ENCODE measurements at regions not wholly inside any gene's neighbourhood (a gene's known extent, or its start where the extent isn't known, plus 50 kb on each side); places are given as distances from the start of the nearest gene placed in this dataset.

GRCh38 chr17:34484193-34484733 lies 95.1 kb upstream of the TMEM132E start:
- no peaks in the 10 kb centered on the region for H3K9me3 ChIP-seq
- TF ChIP-seq POLR2AphosphoS5 (IDR thresholded peaks at IDR 0.05) (no peak), POLR2A (IDR thresholded peaks at IDR 0.05) (no peak), CTCF (IDR thresholded peaks at IDR 0.05) (no peak)
- no peaks in the 10 kb centered on the region for H3K36me3 ChIP-seq
- H3K27me3 ChIP-seq = peaks cover 0 to 66% of the 10 kb centered on the region in 2 donors
- no peak for DNase-seq (ENCODE audit: low spot score in 2 of 2)
- H3K27ac ChIP-seq = no peak overlapping the region
- no peaks in the 10 kb centered on the region for H3K4me1 ChIP-seq
- intact Hi-C loops (cut with DNase I; ENCODE audit: low total_unique reads) = no loop called here
- no peak overlapping the region for H3K4me3 ChIP-seq

GRCh38 chr17:34482730-34483129 lies 96.7 kb upstream of the TMEM132E start:
- intact Hi-C loops (cut with DNase I; ENCODE audit: low total_unique reads) = no loop called here
- H3K36me3 ChIP-seq = no peaks in the 10 kb centered on the region
- H3K4me3 ChIP-seq = no peak overlapping the region
- no peaks in the 10 kb centered on the region for H3K4me1 ChIP-seq
- DNase-seq (ENCODE audit: low spot score in 2 of 2) = no peak
- H3K9me3 ChIP-seq = no peaks in the 10 kb centered on the region
- H3K27ac ChIP-seq = no peak overlapping the region
- peaks cover 0 to 59% of the 10 kb centered on the region in 2 donors for H3K27me3 ChIP-seq
- TF ChIP-seq POLR2AphosphoS5 (IDR thresholded peaks at IDR 0.05) (no peak), POLR2A (IDR thresholded peaks at IDR 0.05) (no peak), CTCF (IDR thresholded peaks at IDR 0.05) (no peak)

- TF ChIP-seq POLR2A (IDR thresholded peaks at IDR 0.05) = no peak
- no peak for TF ChIP-seq POLR2AphosphoS5 (IDR thresholded peaks at IDR 0.05)
- TF ChIP-seq CTCF (IDR thresholded peaks at IDR 0.05) = no peak
- Histone ChIP-seq H3K27me3 (peaks cover 0 to 49% of the 10 kb centered on the region in 2 donors), H3K27ac (no peak overlapping the region), H3K9me3 (no peaks in the 10 kb centered on the region), H3K36me3 (no peaks in the 10 kb centered on the region), H3K4me1 (no peaks in the 10 kb centered on the region), H3K4me3 (no peak overlapping the region)
- intact Hi-C loops (cut with DNase I; ENCODE audit: low total_unique reads) = no loop called here
- no peak for DNase-seq (ENCODE audit: low spot score in 2 of 2)
Observed at GRCh38 chr17:34481779-34482178, 97.6 kb upstream of the TMEM132E start.

- intact Hi-C loops (cut with DNase I; ENCODE audit: low total_unique reads) = no loop called here
Observed at GRCh38 chr17:34479371-34479770, 100.0 kb upstream of the TMEM132E start.

GRCh38 chr17:34478244-34478643 lies 101.1 kb upstream of the TMEM132E start:
- Histone ChIP-seq H3K9me3 (no peaks in the 10 kb centered on the region), H3K4me3 (no peak overlapping the region), H3K4me1 (no peaks in the 10 kb centered on the region), H3K36me3 (no peaks in the 10 kb centered on the region), H3K27ac (no peak overlapping the region), H3K27me3 (peaks cover 0 to 46% of the 10 kb centered on the region in 2 donors)
- intact Hi-C loops (cut with DNase I; ENCODE audit: low total_unique reads) = no loop called here
- no peak for DNase-seq (ENCODE audit: low spot score in 2 of 2)
- TF ChIP-seq CTCF (IDR thresholded peaks at IDR 0.05) (no peak), POLR2A (IDR thresholded peaks at IDR 0.05) (no peak), POLR2AphosphoS5 (IDR thresholded peaks at IDR 0.05) (no peak)

More at GRCh38 chr17:34479371-34479770, 100.0 kb upstream of the TMEM132E start:
- peaks cover 0 to 48% of the 10 kb centered on the region in 2 donors for H3K27me3 ChIP-seq
- H3K9me3 ChIP-seq = no peaks in the 10 kb centered on the region
- no peak overlapping the region for H3K4me3 ChIP-seq
- no peaks in the 10 kb centered on the region for H3K36me3 ChIP-seq
- TF ChIP-seq POLR2A (IDR thresholded peaks at IDR 0.05) = no peak
- TF ChIP-seq CTCF (IDR thresholded peaks at IDR 0.05) = no peak
- no peak for TF ChIP-seq POLR2AphosphoS5 (IDR thresholded peaks at IDR 0.05)
- no peak overlapping the region for H3K27ac ChIP-seq
- H3K4me1 ChIP-seq = no peaks in the 10 kb centered on the region
- DNase-seq (ENCODE audit: low spot score in 2 of 2) = no peak
